ENCODE measurements at regions not wholly inside any gene's neighbourhood (a gene's known extent, or its start where the extent isn't known, plus 50 kb on each side); places are given as distances from the start of the nearest gene placed in this dataset.

GRCh38 chrX:40244980-40245379 lies 147.2 kb upstream of the BCOR start:
- TF ChIP-seq REST (IDR thresholded peaks at IDR 0.05) = no peak
- TF ChIP-seq CTCF (IDR thresholded peaks at IDR 0.05) = no peak
